ENCODE measurements at regions not wholly inside any gene's neighbourhood (a gene's known extent, or its start where the extent isn't known, plus 50 kb on each side); places are given as distances from the start of the nearest gene placed in this dataset.

GRCh38 chr3:197353001-197353866 lies 54.8 kb upstream of the DLG1 start:
- 51% methylated on average over 8 of the region's 8 CpGs; no CpG with 5 or more reads in 1 of the 2 experiments for WGBS, 2 experiments (ENCODE audit: extremely low coverage in 1 of 2, insufficient coverage in 1 of 2, insufficient read length in 1 of 2, insufficient replicate concordance in 2 of 2, low coverage in 1 of 2, low lambda C conversion rate in 2 of 2, missing lambda C conversion rate in 1 of 2)
- CTCF ChIA-PET (ENCODE audit: partially characterized antibody), result interaction anchor here (0.6 to 2.8 kb wide), 9 partner anchors 10 to 174 kb away, joined by 3 to 12 read pairs (median 3); no protein-coding TSS in a partner anchor
- H3K4me3 ChIP-seq (ENCODE audit: extremely low read depth in 1 of 4, insufficient read depth in 2 of 4, low read depth in 3 of 4, low read length in 4 of 4), result no peak overlapping the region
- no peaks in the 10 kb centered on the region for H3K36me3 ChIP-seq (ENCODE audit: control insufficient read depth in 2 of 4, insufficient read depth in 4 of 4, low read length in 3 of 4)
- peak; percentile 24; the same call in 1 of the 2 replicates for TF ChIP-seq KDM1A (IDR thresholded peaks at IDR 0.05; ENCODE audit: borderline replicate concordance, low read length)
- TF ChIP-seq TEAD4 (IDR thresholded peaks at IDR 0.05; ENCODE audit: low read depth, low read length), result no peak
- no peaks in the 10 kb centered on the region for H3K79me2 ChIP-seq (ENCODE audit: control insufficient read depth in 1 of 2, insufficient read depth in 2 of 2, low read length in 2 of 2)
- no peaks in the 10 kb centered on the region for H3K9me3 ChIP-seq (ENCODE audit: insufficient read depth in 2 of 2, low read depth in 1 of 2, low read length in 1 of 2)
- no peak overlapping the region for H4K5ac ChIP-seq (ENCODE audit: insufficient read length, low read depth, low read length)
- no peaks in the 10 kb centered on the region; a peak in 1 of 7 replicates for H3K27me3 ChIP-seq (replicated peaks in 1 of 4; ENCODE audit: control insufficient read depth in 3 of 4, extremely low read depth in 1 of 4, insufficient read depth in 3 of 4, low read length in 3 of 4)
- no peak overlapping the region for H2BK20ac ChIP-seq (ENCODE audit: low read length)
- peaks cover 0 to 6% (median 3%) of the 10 kb centered on the region in 4 experiments; a peak in 4 of 7 replicates for H3K4me1 ChIP-seq (replicated peaks in 1 of 4; ENCODE audit: control insufficient read depth in 3 of 4, insufficient read depth in 4 of 4, low read length in 3 of 4)
- FAIRE-seq, result no peak
- H3K56ac ChIP-seq (replicated peaks; ENCODE audit: insufficient read length, low read depth, low read length), result no peak overlapping the region
- H3K4ac ChIP-seq (replicated peaks; ENCODE audit: insufficient read length, low read depth, low read length), result no peak overlapping the region
- H3K4me2 ChIP-seq (ENCODE audit: insufficient read depth in 1 of 2, low read depth in 2 of 2, low read length in 2 of 2), result no peak overlapping the region
- H3K9ac ChIP-seq (replicated peaks in 1 of 4; ENCODE audit: extremely low read depth in 1 of 4, low read depth in 3 of 4, low read length in 3 of 4), result no peak overlapping the region
- H2AK5ac ChIP-seq (ENCODE audit: low read depth, low read length), result no peak overlapping the region
- no peak overlapping the region for H3K23ac ChIP-seq (ENCODE audit: insufficient read length)
- no peak overlapping the region for H2AFZ ChIP-seq (ENCODE audit: low read length)
- H3K18ac ChIP-seq (ENCODE audit: extremely low read depth, low read length), result no peak overlapping the region
- no peaks in the 10 kb centered on the region for H4K20me1 ChIP-seq (replicated peaks in 1 of 2; ENCODE audit: control insufficient read depth in 1 of 2, insufficient read depth in 2 of 2, low read length in 2 of 2)
- DNase-seq (ENCODE audit: low read depth in 1 of 2, low spot score in 2 of 2), result no peak
- no peak overlapping the region for H4K8ac ChIP-seq (ENCODE audit: extremely low read depth, insufficient read depth, low read length)
- H4K91ac ChIP-seq (replicated peaks; ENCODE audit: insufficient read length, low read length), result no peak overlapping the region
- H3K27ac ChIP-seq (ENCODE audit: low read depth, low read length), result no peak overlapping the region
- no peak overlapping the region for H2BK12ac ChIP-seq (ENCODE audit: low read depth, low read length)
- H2BK120ac ChIP-seq (replicated peaks; ENCODE audit: low read depth, low read length), result no peak overlapping the region
- H3K14ac ChIP-seq (ENCODE audit: insufficient read length), result no peak overlapping the region
- no peaks in the 10 kb centered on the region for H3K79me1 ChIP-seq (ENCODE audit: low read depth, low read length)
- no peaks in the 10 kb centered on the region for H3K23me2 ChIP-seq (ENCODE audit: low read depth, low read length)
- H2BK5ac ChIP-seq (ENCODE audit: low read depth, low read length), result no peak overlapping the region
- H2BK15ac ChIP-seq (ENCODE audit: low read length), result no peak overlapping the region
- POLR2A ChIA-PET (ENCODE audit: partially characterized antibody), result no interaction called here

Measured in H1 (cell line).